ENCODE measurements at regions not wholly inside any gene's neighbourhood (a gene's known extent, or its start where the extent isn't known, plus 50 kb on each side); places are given as distances from the start of the nearest gene placed in this dataset.
A peak's percentile ranks its signal among the peaks of the same experiment; 100 is the strongest.

- POLR2A ChIA-PET = no interaction called here
- no TSS peak for BruUV-seq (replicated peaks)
- no peaks in the 10 kb centered on the region for H3K27me3 Mint-ChIP-seq (ENCODE audit: insufficient read depth, unreplicated experiment)
- CTCF ChIA-PET = interaction anchor here (0.7 kb wide), 1 partner anchor 418 kb away, joined by 3 read pairs; no protein-coding TSS in a partner anchor
- H3K36me3 Mint-ChIP-seq (ENCODE audit: insufficient read depth, unreplicated experiment) = peaks cover 6% of the 10 kb centered on the region
- H3K9me3 Mint-ChIP-seq (ENCODE audit: unreplicated experiment) = no peaks in the 10 kb centered on the region
- H3K27ac Mint-ChIP-seq (ENCODE audit: low read depth, unreplicated experiment) = no peak overlapping the region
- no peak overlapping the region for H3K4me3 Mint-ChIP-seq (ENCODE audit: unreplicated experiment)
- peak; percentile 34 for DNase-seq (ENCODE audit: unreplicated experiment)
- no peak for TF ChIP-seq CTCF (IDR thresholded peaks at IDR 0.05; ENCODE audit: unreplicated experiment)
- peaks cover 23% of the 10 kb centered on the region for H3K4me1 Mint-ChIP-seq (ENCODE audit: insufficient read depth, unreplicated experiment)
- intact Hi-C loops (cut with micrococcal nuclease) = no loop called here
These were observed 66.5 kb downstream of the IGF2 start for GRCh38 chr11:2072551-2073261.

GRCh38 chr11:2071748-2072385 lies 67.3 kb downstream of the IGF2 start:
- peaks cover under 1% of the 10 kb centered on the region for H3K36me3 Mint-ChIP-seq (ENCODE audit: insufficient read depth, unreplicated experiment)
- peaks cover 15% of the 10 kb centered on the region for H3K4me1 Mint-ChIP-seq (ENCODE audit: insufficient read depth, unreplicated experiment)
- BruUV-seq (replicated peaks) = no TSS peak
- intact Hi-C loops (cut with micrococcal nuclease) = no loop called here
- H3K27ac Mint-ChIP-seq (ENCODE audit: low read depth, unreplicated experiment) = no peak overlapping the region
- TF ChIP-seq CTCF (IDR thresholded peaks at IDR 0.05; ENCODE audit: unreplicated experiment) = no peak
- CTCF ChIA-PET = no interaction called here
- H3K27me3 Mint-ChIP-seq (ENCODE audit: insufficient read depth, unreplicated experiment) = no peaks in the 10 kb centered on the region
- POLR2A ChIA-PET = no interaction called here
- no peak for DNase-seq (ENCODE audit: unreplicated experiment)
- H3K9me3 Mint-ChIP-seq (ENCODE audit: unreplicated experiment) = no peaks in the 10 kb centered on the region
- no peak overlapping the region for H3K4me3 Mint-ChIP-seq (ENCODE audit: unreplicated experiment)
